OCI-M1 (cell line): ENCODE measurements at regions not wholly inside any gene's neighbourhood (a gene's known extent, or its start where the extent isn't known, plus 50 kb on each side); places are given as distances from the start of the nearest gene placed in this dataset.
A peak's percentile ranks its signal among the peaks of the same experiment; 100 is the strongest.

ENCODE experiments used
- DNase-seq: peaks from one replicate; lab custom pipeline; 2025; lab: John Stamatoyannopoulos, UW

- peak; percentile 66 for DNase-seq
Measured at GRCh38 chr21:17900281-17900989, 81.3 kb upstream of the C21orf91 start.

- no peak for DNase-seq
Measured at GRCh38 chr21:17889171-17889570, 70.0 kb upstream of the C21orf91 start.

GRCh38 chr21:17869115-17869514 lies 50.0 kb upstream of the C21orf91 start:
- DNase-seq: no peak
